SK-N-SH treated with all-trans-retinoic acid at 6 μM for 48 hours (cell line): ENCODE measurements at regions not wholly inside any gene's neighbourhood (a gene's known extent, or its start where the extent isn't known, plus 50 kb on each side); places are given as distances from the start of the nearest gene placed in this dataset.

Source experiments
- ARNTL ChIP-seq: fragments of 450-650 bp; formaldehyde crosslinking; IDR thresholded peaks from 2 replicates; pipeline ENCODE4 v1.5.0; 2020; ENCODE audit warnings: low read depth, mild to moderate bottlenecking, moderate library complexity, borderline replicate concordance
- BACH2 ChIP-seq: fragments of 250-450 bp; sonication (Bioruptor Pico); IDR thresholded peaks from 2 replicates; pipeline ENCODE4 v1.9.0; 2021; ENCODE audit warnings: mild to moderate bottlenecking, borderline replicate concordance
- RARB ChIP-seq: fragments of 250-450 bp; sonication (Bioruptor Pico); IDR thresholded peaks from 2 replicates; pipeline ENCODE4 v1.8.0; 2021; ENCODE audit warnings: mild to moderate bottlenecking, moderate library complexity
- SNAI2 ChIP-seq: fragments of 250-450 bp; sonication (Bioruptor Pico); IDR thresholded peaks from 2 replicates; pipeline ENCODE4 v1.5.0; 2020; ENCODE audit warnings: mild to moderate bottlenecking, moderate library complexity
- ZFP3 ChIP-seq: fragments of 250-450 bp; sonication (Bioruptor Pico); IDR thresholded peaks from 2 replicates; pipeline ENCODE4 v1.5.0; 2020; ENCODE audit warnings: mild to moderate bottlenecking, moderate library complexity
- ZFP30 ChIP-seq: fragments of 450-650 bp; formaldehyde crosslinking; IDR thresholded peaks from 2 replicates; pipeline ENCODE4 v1.5.0; 2022; ENCODE audit warnings: mild to moderate bottlenecking, moderate library complexity
- TF ChIP-seq, protein P1 (sequence below): fragments of 250-450 bp; sonication (Bioruptor Pico); IDR thresholded peaks from 2 replicates; pipeline ENCODE4 v1.8.0; 2021; ENCODE audit warnings: low read depth, mild to moderate bottlenecking, moderate library complexity, borderline replicate concordance
- TF ChIP-seq, protein P2 (sequence below): fragments of 250-450 bp; sonication (Bioruptor Pico); IDR thresholded peaks from 2 replicates; pipeline ENCODE4 v1.8.0; 2020; ENCODE audit warnings: mild to moderate bottlenecking, moderate library complexity, borderline replicate concordance
- TF ChIP-seq, protein P3 (sequence below): fragments of 250-450 bp; sonication (Bioruptor Pico); IDR thresholded peaks from 2 replicates; pipeline ENCODE4 v1.5.1; 2020; ENCODE audit warnings: low read depth, mild to moderate bottlenecking, moderate library complexity

DNA sequence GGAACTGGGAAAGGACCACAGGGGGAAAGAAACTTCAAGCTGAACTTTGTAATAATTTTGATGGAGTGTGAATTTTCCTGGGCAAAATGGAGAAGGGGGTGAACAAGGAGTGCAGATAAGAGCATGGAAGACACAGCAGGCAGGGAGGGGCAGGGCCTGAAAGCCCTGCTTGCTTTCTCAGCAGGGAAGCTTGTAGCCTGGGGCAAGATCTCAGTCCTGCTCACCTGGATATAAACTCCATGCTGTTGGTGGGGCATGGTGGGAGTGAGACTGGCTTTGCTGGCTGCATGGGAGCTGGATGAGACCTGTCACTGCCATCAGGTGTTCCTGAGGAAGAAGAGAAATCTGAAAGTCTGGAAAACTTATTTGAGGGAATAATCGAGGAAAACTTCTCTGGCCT is 58.7 kb upstream of the RC3H1 start:
- TF ChIP-seq, protein P1, sequence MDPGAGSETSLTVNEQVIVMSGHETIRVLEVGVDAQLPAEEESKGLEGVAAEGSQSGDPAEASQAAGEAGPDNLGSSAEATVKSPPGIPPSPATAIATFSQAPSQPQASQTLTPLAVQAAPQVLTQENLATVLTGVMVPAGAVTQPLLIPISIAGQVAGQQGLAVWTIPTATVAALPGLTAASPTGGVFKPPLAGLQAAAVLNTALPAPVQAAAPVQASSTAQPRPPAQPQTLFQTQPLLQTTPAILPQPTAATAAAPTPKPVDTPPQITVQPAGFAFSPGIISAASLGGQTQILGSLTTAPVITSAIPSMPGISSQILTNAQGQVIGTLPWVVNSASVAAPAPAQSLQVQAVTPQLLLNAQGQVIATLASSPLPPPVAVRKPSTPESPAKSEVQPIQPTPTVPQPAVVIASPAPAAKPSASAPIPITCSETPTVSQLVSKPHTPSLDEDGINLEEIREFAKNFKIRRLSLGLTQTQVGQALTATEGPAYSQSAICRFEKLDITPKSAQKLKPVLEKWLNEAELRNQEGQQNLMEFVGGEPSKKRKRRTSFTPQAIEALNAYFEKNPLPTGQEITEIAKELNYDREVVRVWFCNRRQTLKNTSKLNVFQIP (CRISPR knock-in tag) = no peak
- no peak for TF ChIP-seq RARB (CRISPR knock-in tag)
- TF ChIP-seq, protein P2, sequence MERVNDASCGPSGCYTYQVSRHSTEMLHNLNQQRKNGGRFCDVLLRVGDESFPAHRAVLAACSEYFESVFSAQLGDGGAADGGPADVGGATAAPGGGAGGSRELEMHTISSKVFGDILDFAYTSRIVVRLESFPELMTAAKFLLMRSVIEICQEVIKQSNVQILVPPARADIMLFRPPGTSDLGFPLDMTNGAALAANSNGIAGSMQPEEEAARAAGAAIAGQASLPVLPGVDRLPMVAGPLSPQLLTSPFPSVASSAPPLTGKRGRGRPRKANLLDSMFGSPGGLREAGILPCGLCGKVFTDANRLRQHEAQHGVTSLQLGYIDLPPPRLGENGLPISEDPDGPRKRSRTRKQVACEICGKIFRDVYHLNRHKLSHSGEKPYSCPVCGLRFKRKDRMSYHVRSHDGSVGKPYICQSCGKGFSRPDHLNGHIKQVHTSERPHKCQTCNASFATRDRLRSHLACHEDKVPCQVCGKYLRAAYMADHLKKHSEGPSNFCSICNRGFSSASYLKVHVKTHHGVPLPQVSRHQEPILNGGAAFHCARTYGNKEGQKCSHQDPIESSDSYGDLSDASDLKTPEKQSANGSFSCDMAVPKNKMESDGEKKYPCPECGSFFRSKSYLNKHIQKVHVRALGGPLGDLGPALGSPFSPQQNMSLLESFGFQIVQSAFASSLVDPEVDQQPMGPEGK = no peak
- TF ChIP-seq ZFP3 (CRISPR knock-in tag) = no peak
- TF ChIP-seq ARNTL = no peak
- no peak for TF ChIP-seq ZFP30
- no peak for TF ChIP-seq BACH2
- no peak for TF ChIP-seq SNAI2 (CRISPR knock-in tag)
- TF ChIP-seq, protein P3, sequence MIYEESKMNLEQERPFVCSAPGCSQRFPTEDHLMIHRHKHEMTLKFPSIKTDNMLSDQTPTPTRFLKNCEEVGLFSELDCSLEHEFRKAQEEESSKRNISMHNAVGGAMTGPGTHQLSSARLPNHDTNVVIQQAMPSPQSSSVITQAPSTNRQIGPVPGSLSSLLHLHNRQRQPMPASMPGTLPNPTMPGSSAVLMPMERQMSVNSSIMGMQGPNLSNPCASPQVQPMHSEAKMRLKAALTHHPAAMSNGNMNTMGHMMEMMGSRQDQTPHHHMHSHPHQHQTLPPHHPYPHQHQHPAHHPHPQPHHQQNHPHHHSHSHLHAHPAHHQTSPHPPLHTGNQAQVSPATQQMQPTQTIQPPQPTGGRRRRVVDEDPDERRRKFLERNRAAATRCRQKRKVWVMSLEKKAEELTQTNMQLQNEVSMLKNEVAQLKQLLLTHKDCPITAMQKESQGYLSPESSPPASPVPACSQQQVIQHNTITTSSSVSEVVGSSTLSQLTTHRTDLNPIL = no peak
